ENCODE measurements at regions not wholly inside any gene's neighbourhood (a gene's known extent, or its start where the extent isn't known, plus 50 kb on each side); places are given as distances from the start of the nearest gene placed in this dataset.
"Not testable (repeated sequence)": the region's sequence is repeated elsewhere in the genome, so short reads cannot be mapped to it uniquely, and the experiment has no call there.

GRCh38 chr4:157679326-157679725, 458.8 kb downstream of the GRIA2 start:
- TF ChIP-seq PAX5 (IDR thresholded peaks at IDR 0.05; ENCODE audit: insufficient read depth, low read length, severe bottlenecking); POU2F2 (IDR thresholded peaks at IDR 0.05; ENCODE audit: low read depth, low read length); POLR2A (IDR thresholded peaks at IDR 0.05; ENCODE audit: low read depth, low read length); POLR2AphosphoS5 (IDR thresholded peaks at IDR 0.05; ENCODE audit: low read depth, low read length); TAF1 (IDR thresholded peaks at IDR 0.05; ENCODE audit: low read depth, low read length); SPI1 (IDR thresholded peaks at IDR 0.05; ENCODE audit: low read depth, low read length): not testable (repeated sequence)
